ENCODE measurements at regions not wholly inside any gene's neighbourhood (a gene's known extent, or its start where the extent isn't known, plus 50 kb on each side); places are given as distances from the start of the nearest gene placed in this dataset.

- DNase-seq (ENCODE audit: low read depth, low spot score) = no peak
These were observed 434.5 kb upstream of the MANEA start for GRCh38 chr6:95142661-95143335.

- DNase-seq (ENCODE audit: low read depth, low spot score) = no peak
These were observed 433.7 kb upstream of the MANEA start for GRCh38 chr6:95143408-95144180.

- no peak for DNase-seq (ENCODE audit: low read depth, low spot score)
These were observed 431.9 kb upstream of the MANEA start for GRCh38 chr6:95145457-95145856.

GRCh38 chr6:95159557-95159956 lies 417.8 kb upstream of the MANEA start:
- no peak for DNase-seq (ENCODE audit: low read depth, low spot score)

- DNase-seq (ENCODE audit: low read depth, low spot score) = no peak
These were observed 407.6 kb upstream of the MANEA start for GRCh38 chr6:95169775-95170174.

- no peak for DNase-seq (ENCODE audit: low read depth, low spot score)
These were observed 401.2 kb upstream of the MANEA start for GRCh38 chr6:95175927-95176675.

- no peak for DNase-seq (ENCODE audit: low read depth, low spot score)
These were observed 391.5 kb upstream of the MANEA start for GRCh38 chr6:95185874-95186273.

- no peak for DNase-seq (ENCODE audit: low read depth, low spot score)
These were observed 390.6 kb upstream of the MANEA start for GRCh38 chr6:95186710-95187109.

GRCh38 chr6:95197590-95197989 lies 379.7 kb upstream of the MANEA start:
- DNase-seq (ENCODE audit: low read depth, low spot score) = no peak

- DNase-seq (ENCODE audit: low read depth, low spot score) = no peak
These were observed 374.1 kb upstream of the MANEA start for GRCh38 chr6:95203153-95203754.

GRCh38 chr6:95204178-95204577 lies 373.2 kb upstream of the MANEA start:
- DNase-seq (ENCODE audit: low read depth, low spot score) = no peak

GRCh38 chr6:95208621-95209020 lies 368.7 kb upstream of the MANEA start:
- no peak for DNase-seq (ENCODE audit: low read depth, low spot score)

GRCh38 chr6:95209074-95209473 lies 368.3 kb upstream of the MANEA start:
- no peak for DNase-seq (ENCODE audit: low read depth, low spot score)

GRCh38 chr6:95216555-95216954 lies 360.8 kb upstream of the MANEA start:
- DNase-seq (ENCODE audit: low read depth, low spot score) = no peak

- DNase-seq (ENCODE audit: low read depth, low spot score) = no peak
These were observed 350.0 kb upstream of the MANEA start for GRCh38 chr6:95227351-95227750.

- DNase-seq (ENCODE audit: low read depth, low spot score) = no peak
These were observed 348.7 kb upstream of the MANEA start for GRCh38 chr6:95228636-95229035.

GRCh38 chr6:95230071-95230740 lies 347.1 kb upstream of the MANEA start:
- DNase-seq (ENCODE audit: low read depth, low spot score) = no peak

GRCh38 chr6:95231416-95231815 lies 345.9 kb upstream of the MANEA start:
- no peak for DNase-seq (ENCODE audit: low read depth, low spot score)

GRCh38 chr6:95232446-95232845 lies 344.9 kb upstream of the MANEA start:
- DNase-seq (ENCODE audit: low read depth, low spot score) = no peak

- DNase-seq (ENCODE audit: low read depth, low spot score) = no peak
These were observed 343.5 kb upstream of the MANEA start for GRCh38 chr6:95233879-95234278.

- DNase-seq (ENCODE audit: low read depth, low spot score) = no peak
These were observed 336.8 kb upstream of the MANEA start for GRCh38 chr6:95240514-95240913.

- no peak for DNase-seq (ENCODE audit: low read depth, low spot score)
These were observed 334.8 kb upstream of the MANEA start for GRCh38 chr6:95242560-95242959.
